HT-29 (cell line): ENCODE measurements at regions not wholly inside any gene's neighbourhood (a gene's known extent, or its start where the extent isn't known, plus 50 kb on each side); places are given as distances from the start of the nearest gene placed in this dataset.
"Not testable (repeated sequence)": the region's sequence is repeated elsewhere in the genome, so short reads cannot be mapped to it uniquely, and the experiment has no call there.

ENCODE experiments used
- DNase-seq: peaks from one replicate; pipeline ENCODE4 v3.0.0-alpha.2; 2015; ENCODE audit warnings: low spot score

- no peak for DNase-seq
These were observed 267.9 kb upstream of the NPSR1 start for GRCh38 chr7:34390103-34390502.

GRCh38 chr7:34392972-34393371 is 265.0 kb upstream of the NPSR1 start:
- no peak for DNase-seq

- no peak for DNase-seq
These were observed 261.5 kb upstream of the NPSR1 start for GRCh38 chr7:34396437-34397064.

GRCh38 chr7:34401776-34402175 is 256.2 kb upstream of the NPSR1 start:
- DNase-seq, result no peak

GRCh38 chr7:34406848-34407530 is 251.0 kb upstream of the NPSR1 start:
- DNase-seq, result no peak

- DNase-seq, result no peak
These were observed 250.4 kb upstream of the NPSR1 start for GRCh38 chr7:34407586-34407985.

- no peak for DNase-seq
These were observed 240.2 kb upstream of the NPSR1 start for GRCh38 chr7:34417781-34418180.

GRCh38 chr7:34421526-34421925 is 236.5 kb upstream of the NPSR1 start:
- DNase-seq, result no peak

GRCh38 chr7:34425194-34425593 is 232.8 kb upstream of the NPSR1 start:
- no peak for DNase-seq

- DNase-seq, result no peak
These were observed 232.2 kb upstream of the NPSR1 start for GRCh38 chr7:34425631-34426384.

- peak; percentile 51 for DNase-seq
These were observed 227.6 kb upstream of the NPSR1 start for GRCh38 chr7:34430456-34430855.

- no peak for DNase-seq
These were observed 219.6 kb upstream of the NPSR1 start for GRCh38 chr7:34438436-34438835.

GRCh38 chr7:34445653-34446052 is 212.4 kb upstream of the NPSR1 start:
- no peak for DNase-seq

- not testable (repeated sequence) for DNase-seq
These were observed 209.5 kb upstream of the NPSR1 start for GRCh38 chr7:34448531-34448930.

GRCh38 chr7:34449765-34450164 is 208.3 kb upstream of the NPSR1 start:
- DNase-seq, result no peak

GRCh38 chr7:34451183-34451582 is 206.8 kb upstream of the NPSR1 start:
- no peak for DNase-seq

GRCh38 chr7:34451923-34452322 is 206.1 kb upstream of the NPSR1 start:
- DNase-seq, result no peak

- no peak for DNase-seq
These were observed 205.7 kb upstream of the NPSR1 start for GRCh38 chr7:34452363-34452762.

GRCh38 chr7:34453150-34453549 is 204.9 kb upstream of the NPSR1 start:
- no peak for DNase-seq

GRCh38 chr7:34454381-34454780 is 203.6 kb upstream of the NPSR1 start:
- no peak for DNase-seq

GRCh38 chr7:34457329-34457728 is 200.7 kb upstream of the NPSR1 start:
- no peak for DNase-seq

GRCh38 chr7:34463830-34464229 is 194.2 kb upstream of the NPSR1 start:
- no peak for DNase-seq

GRCh38 chr7:34471844-34472243 is 186.2 kb upstream of the NPSR1 start:
- no peak for DNase-seq
